Ureter (tissue), 1 donor: ENCODE measurements at regions not wholly inside any gene's neighbourhood (a gene's known extent, or its start where the extent isn't known, plus 50 kb on each side); places are given as distances from the start of the nearest gene placed in this dataset.

ENCODE experiments used
- DNase-seq: peaks from one replicate; pipeline ENCODE4 v3.0.0-alpha.2; 2020; ENCODE audit warnings: low spot score
- donor health status: DM: yes; HTN: yes; CAD: no.

DNA sequence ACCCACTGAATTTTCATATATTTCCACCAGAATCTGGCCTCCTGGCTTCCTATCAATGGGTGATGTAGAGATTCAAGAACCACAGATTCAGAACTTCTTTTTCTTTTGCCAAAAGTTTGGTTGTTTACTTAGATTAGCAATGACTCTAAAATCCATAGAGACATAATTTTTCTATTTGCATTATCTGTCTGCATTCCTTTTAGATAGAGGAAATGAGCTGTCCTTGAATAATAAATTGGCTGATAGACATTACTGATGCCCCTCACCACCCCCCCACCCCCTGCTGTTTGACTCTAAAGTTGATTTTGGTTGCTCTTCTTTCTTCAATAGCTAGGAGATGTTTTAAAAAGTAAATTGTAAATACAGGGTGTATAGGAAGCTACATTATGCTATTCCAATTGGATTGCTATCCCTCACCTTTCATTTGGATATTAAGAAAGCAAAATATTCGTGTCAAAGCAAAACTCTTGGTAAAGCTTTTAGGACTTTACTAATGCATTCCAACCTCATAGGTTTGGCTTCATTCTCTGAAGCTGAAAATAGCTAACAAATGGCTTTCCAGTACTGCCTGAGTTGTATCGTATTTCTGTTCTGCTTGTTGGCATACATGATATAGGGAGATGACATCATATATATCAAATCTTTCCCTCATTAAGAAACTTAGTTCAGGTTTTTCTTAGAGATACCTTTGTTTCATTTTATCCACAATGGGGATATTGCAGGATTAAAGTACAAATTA is 606.0 kb downstream of the ARL4A start:
- DNase-seq = no peak

DNA sequence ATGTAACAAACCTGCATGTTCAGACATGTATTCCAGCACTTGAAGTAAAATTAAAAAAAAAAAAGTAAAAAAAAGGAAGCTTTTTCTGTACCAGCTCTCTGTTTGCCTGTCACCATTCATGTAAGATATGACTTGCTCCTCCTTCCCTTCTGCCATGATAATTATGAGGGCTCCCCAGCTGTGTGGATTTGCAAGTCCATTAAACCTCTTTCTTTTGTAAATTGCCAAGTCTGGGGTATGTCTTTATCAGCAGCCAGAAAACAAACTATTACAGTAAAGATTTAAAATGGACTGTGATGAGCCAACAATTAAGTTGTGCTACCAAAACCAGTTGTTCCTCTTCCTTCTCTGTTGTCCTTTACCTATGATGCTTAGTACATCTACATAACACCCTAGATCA is 619.6 kb downstream of the ARL4A start:
- DNase-seq = no peak

DNA sequence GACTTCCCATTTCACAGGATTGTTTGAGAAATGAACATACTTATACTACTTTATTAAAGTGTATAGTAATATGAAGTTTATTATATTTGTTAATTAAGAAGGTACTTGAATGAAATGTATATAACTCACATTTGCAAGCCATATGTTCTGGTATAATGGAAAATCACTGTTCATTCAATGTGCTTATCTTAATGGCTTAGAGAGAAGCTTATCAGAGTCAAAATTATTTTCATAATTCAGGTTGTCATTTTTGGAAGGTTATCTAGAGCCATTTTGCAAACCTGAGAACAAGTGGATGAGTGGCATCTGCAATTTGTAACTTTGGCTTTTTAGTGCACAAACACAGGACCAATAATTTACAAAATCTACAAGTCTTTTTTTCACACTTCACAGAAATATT is 621.0 kb downstream of the ARL4A start:
- DNase-seq = no peak

DNA sequence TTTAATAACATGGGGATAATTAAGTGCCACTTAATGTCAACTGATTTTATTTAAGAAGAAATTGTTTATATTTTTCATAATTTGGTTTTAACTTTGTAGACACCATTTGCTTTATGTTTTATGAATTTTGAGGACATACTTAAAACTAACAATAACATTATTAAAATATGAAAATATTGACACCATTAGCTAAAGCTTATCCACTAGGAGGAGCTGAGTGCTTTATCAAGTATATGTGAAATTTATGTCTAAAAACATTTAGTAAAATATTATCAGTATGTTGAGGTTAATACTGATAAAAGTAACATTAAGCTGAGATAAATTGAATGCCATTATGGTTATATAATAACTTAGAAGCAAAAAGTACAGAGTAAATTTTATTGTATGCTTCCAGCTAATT is 622.1 kb downstream of the ARL4A start:
- DNase-seq = no peak

DNA sequence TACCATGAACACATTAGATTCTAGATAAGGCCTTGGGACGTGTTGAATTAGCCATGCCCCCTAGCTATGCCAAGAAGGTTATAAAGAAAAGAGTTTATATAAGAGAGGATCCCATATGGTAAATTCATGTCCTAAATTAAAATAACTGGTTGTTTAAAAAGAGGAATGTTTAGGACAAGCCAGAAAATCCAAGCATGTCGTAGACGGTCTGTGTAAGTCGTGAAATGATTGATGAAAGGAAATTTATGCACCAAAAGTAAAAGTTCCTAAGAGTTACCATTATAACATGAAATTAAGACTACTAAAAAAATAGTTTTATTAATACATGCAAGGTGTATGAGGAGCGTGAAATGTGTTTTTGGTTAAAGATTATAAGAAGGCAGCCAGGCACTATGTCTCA is 624.9 kb downstream of the ARL4A start:
- DNase-seq = no peak

DNA sequence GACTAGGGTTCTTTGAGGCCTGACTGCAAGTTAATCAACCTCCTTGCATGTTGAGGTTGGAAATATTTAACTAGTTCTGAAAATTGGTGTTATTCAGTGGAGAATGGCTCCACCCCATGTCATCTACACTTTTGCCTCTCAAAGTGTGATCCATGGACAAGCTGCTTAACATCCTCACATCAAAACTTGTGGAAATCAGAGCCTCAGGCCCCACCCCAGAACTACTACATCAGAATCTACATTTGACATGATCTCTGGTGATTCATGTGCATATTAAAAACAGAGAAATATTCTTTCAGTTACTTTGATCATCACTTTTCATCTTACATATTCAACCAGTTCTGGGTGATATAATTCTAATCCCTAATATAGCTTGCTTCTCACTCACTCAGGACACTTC is 632.9 kb downstream of the ARL4A start:
- no peak for DNase-seq

DNA sequence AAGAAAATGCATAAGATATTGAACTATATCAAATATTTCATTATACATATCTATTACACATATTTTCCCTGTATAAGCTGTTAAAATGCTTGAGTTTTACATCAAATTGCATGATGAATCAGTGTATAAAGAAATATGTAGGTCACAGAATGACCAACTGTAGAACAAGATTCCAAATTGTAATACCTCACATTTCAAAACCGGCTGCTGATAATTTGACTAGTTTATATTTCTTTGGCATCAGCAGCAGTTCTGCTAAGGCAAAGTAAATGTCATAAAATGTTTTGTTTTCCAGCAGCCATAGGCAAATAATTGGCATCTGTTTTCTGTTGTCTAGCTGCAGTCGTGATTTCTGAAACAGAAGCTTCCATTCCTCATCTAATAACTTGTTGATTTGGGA is 633.9 kb downstream of the ARL4A start:
- DNase-seq = no peak

DNA sequence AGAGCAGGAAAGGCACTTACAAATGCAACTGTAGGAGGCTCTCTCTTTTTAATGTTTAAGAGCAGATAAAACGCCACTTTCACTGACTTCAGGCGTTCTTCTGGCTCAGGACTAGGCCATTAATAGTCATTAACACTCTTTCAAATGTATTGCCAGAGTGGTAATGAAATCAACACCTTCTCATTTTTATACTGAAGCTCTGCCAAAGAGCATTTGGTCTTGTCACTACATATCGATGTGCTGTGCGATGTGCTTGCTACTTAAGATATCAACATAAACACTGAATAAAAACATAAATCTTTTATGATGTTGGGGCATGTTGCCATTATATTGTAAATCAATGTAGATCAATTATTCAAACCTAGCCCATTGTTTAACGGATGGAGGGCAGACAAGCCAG is 634.7 kb downstream of the ARL4A start:
- DNase-seq = no peak

DNA sequence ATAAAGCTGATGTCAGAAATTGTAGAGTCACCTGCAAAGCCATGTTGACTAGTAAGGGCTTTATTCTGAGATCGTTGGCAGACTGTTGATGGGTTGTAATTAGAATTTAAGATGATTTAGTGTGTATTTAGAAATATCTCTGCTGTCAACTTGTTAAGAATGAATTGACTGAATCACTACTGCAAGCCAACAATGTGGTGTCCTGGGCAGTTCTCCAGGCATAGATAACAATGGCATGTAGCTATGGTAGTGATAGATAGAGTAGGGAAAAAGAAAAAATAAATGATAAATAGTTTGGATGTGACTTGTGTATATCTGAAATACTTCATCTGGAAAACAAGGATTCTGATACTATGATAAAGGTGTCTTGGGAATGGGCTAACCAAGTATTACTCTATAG is 640.2 kb downstream of the ARL4A start:
- no peak for DNase-seq

DNA sequence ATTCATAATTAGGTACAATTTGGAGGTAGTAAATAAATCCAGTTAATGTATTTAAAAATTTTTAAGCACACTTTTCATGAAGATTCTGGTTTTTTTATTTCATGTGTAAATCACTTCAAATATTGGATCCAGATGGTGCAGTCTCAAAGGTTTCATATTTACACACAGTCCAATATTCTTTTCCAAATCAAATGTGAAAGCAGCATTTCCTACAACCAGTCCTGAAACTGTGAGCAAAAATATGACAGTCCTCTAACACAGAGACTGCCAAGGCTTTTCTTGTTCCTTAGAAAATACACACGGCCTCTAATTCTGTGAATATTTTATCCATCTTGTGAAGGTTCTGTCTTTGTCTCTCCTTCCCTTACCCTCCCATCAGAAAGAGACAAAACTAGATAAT is 645.9 kb downstream of the ARL4A start:
- no peak for DNase-seq

DNA sequence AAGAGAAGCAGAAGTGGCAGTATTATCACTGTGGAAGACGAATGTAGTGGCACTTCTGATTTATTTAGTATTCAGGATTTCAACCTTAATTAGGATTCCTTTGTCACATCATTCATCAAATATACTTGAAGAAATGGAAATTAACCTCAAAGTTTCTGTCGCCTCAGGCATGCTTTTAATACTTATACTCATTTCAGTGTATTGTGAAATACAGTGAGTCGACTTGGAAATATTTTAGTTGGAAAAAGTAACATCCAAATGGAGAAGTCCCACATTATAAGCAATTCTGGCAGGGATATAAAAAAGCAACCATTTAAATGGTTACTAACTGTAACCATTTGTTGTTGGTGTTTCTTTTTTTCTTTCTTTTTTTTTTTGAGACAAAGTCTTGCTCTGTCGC is 648.8 kb downstream of the ARL4A start:
- no peak for DNase-seq

DNA sequence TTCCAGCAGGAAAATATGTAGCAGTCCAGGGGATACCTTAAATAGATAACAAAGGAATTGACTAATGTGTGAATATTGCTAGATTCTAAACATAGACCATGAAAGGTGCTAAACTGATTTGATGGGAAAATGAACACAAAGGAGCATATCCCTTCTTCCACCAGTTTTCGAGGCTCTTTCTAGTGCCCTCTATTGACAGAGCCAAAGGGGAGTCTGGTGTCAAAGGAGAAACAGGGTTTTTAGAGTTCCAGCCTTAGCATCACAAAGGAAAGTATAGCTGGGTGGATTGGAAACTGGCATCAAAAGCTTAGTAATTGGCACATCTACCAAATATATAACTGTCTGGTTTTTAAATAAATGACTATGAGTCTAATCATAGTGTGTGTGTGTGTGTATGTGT is 636.8 kb downstream of the ETV1 start:
- DNase-seq = no peak

DNA sequence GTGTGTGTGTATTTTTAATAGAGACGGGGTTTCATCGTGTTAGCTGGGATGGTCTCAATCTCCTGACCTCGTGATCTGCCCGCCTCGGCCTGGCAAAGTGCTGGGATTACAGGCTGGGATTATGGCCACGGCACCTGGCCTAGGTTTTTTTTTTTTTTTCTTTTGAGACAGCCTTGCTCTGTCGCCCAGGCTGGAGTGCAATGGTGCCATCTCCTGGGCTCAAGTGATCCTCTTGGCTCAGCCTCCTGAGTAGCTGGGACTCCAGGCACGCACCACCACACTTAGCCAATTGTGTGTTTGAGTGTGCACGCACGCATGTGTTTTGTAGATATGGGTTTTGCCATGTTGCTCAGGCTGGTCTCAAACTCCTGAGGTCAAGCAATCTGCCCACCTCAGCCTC is 629.8 kb downstream of the ETV1 start:
- no peak for DNase-seq

DNA sequence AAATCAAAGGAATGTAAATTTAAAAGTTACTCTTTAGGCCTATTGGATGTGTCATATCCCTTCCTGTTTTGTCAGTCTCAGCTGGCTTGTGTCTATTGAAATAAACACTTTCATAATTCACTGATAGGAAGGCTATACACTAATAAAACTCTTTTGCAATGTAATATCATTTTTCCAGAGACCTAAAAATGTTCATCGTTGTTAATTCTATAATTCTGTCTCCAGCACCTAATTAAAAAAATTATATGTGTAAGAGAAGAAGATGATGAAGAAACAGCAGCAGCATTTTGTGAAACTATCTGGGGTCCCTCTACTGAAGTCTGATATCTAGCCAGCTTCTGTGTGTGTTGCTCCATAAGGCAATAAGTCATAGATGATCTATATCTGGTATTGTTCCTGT is 602.7 kb downstream of the ETV1 start:
- DNase-seq = no peak

DNA sequence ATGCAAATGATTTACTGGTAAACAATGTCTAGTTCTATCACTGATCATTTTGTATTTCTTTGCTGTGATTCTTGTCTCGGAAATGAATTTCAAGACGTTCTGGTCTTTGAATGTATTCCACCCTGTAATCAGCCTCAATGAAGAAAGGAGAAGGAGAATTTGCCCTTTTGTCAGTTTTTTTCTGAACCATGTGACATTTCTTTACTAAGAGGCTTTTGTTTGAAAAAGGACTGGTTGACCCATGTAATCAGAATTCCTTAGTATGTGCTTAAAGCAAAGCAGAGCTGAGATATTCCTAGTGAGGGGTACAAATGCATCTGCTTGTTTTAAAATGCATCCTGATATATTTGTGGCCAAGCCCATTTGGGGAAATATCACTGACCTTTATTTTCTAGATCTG is 581.6 kb downstream of the ETV1 start:
- DNase-seq = no peak

DNA sequence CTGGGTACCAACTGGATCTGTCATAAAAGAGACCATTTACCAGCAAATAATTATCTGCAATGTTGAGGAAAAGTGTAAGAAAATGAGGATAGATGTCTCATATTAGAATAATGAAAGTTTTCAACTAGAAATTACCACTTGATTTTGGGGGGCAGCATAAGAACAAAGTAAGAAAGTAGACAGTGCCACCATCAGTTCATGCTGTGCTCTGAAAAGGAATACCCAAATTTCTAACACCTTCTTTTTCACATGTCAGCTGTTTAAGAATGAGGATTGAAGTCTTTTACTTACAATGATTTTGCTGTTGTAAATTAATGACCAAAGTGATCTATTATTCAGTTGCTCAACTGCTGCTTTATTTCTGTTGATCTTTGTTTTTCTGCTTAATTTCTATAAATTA is 578.3 kb downstream of the ETV1 start:
- DNase-seq = no peak

DNA sequence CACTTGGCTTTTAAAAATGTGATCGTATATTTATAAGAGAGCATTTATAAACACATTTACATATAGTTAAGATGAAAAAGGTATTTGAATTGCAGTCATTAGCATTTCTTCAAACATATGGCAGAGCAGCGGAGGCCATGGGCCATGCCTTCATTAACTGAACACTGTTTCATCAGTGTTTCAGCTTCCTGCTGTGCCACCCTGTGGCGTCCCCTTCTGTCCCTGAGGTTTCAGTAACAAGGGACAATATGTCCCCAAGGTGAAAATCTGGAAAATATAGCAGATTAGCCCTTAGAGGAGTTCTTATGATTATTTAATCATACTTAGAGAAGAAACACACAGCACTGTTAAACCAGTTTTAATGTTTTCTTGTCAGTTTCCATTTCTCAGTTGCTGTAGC is 577.8 kb downstream of the ETV1 start:
- no peak for DNase-seq

DNA sequence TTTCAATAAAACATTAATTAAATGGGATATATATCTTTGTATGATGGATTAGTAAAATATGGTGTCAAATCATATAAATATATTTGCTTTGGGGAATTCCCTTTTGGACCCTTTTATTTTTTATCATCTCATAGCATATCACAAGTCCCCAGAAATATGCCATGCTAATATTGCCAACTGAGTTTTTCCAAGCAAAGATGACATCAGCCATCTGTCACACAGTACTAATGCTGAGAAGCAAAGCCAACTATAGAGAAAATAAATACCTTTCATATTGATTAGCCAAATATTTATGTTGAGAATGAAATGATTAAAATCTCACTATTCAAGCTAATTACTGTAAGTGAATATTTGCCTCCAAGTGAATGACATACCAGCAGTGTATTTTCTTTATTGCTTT is 575.3 kb downstream of the ETV1 start:
- DNase-seq = no peak

DNA sequence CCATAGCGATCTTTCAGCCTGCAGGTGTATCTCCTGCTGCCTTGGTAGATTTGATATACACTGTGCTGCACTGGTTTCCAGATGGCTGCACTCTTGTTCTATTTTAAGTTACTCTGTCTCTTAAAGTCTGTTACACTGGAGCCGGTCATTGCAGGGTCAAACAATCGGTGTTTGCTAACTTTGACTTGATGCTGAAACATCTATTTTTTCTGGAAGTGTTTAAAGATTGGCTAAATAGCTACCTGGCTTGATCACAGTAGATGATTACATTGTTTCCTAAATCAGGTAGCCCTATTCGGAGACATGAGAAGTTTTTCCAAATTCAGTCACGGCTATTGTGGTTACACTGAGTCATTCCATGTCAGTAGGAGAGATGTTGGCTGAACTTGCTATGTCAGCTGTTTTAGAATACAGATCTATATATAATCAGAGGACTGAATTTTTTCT is 574.8 kb downstream of the ETV1 start:
- DNase-seq = no peak

DNA sequence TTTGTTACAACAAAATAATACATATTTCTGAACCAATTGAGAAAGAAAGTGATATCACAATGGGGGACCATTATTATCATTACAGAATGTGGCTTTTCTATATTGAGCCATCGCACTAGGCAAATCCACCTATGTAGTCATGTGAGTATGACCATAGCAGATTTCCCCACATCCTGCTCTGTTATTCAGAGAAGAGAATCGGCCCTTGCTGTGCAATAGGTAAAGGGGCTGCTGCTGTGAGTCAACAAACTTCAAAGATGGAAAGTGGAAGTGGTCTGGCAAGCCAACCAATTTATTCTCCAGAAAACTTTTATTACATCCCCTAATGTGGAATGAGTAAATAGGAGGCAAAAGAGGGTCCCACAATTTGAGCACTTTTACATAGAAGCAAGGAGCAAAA is 573.4 kb downstream of the ETV1 start:
- DNase-seq = no peak

DNA sequence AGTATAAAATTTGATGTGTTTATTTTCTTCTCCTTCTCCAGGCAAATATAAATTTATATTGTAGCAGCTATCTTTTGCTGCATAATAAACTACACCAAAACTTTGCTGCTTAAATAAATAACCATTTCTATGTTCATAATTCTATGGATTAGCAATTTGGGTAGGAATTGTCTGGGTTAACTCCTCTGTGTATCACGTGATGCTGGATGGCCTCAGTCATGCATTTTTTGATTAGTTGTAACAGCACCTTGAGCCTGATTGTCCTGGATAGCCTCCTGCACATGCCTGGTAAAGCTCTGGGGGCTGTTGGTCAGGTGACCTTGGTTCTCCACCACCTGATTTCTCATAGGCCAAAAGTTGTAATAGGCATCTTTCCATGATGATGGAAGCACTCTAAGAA is 572.9 kb downstream of the ETV1 start:
- no peak for DNase-seq

DNA sequence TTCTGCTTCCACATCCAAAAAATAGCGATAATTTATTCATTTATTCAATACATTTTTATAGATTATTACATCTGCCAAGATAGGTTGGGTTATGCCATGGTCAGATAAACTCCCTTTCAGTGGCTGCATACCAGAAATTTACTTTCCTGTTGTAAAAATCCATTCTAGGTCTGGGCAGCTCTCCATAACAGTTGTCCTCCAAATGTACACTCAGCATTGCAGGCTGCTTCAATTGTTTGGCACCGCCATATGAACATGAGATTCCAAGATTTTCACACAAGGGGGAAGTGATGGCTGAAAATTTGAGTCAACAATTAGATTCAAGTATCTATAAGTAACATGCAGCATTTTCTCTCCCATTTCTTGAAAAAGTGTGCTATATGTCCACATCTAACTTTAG is 568.7 kb downstream of the ETV1 start:
- no peak for DNase-seq

DNA sequence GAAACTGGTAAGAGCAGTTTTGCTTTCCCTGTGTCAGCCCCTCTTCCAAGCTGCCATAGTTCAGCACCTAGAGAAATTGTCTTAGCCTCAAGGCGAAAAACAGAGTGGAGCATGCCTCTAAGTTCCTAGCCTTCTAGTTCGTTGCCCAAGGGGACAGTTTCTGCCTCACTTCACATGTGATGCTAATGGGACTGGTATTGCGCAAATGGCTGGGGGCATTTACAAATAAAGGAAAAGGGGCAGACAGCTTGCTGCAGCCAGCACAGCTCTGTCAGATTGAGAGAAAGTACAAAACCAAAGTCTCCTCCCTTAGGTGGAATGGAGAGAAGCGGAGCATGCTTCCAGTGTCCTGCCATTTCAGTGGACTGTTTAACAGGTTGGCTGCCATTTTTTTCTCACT is 567.7 kb downstream of the ETV1 start:
- no peak for DNase-seq

DNA sequence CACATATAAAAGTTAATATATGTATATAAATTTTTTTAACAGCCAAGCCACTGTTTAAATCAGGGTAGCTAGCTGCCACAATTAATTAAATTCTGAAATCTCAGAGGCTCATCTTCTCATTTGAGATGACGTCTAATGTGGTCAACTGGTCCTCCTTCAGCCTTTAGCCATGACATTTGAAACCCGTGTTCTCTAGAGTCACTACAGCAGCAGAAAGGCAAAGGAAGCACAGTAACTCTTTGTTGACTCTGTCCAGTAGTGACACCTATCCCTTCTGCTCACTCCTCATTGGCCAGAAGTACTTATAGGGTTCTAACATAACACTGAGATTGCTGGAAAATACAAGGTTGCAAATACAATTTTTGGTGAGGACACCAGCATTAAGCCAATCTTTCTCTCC is 555.5 kb downstream of the ETV1 start:
- no peak for DNase-seq

DNA sequence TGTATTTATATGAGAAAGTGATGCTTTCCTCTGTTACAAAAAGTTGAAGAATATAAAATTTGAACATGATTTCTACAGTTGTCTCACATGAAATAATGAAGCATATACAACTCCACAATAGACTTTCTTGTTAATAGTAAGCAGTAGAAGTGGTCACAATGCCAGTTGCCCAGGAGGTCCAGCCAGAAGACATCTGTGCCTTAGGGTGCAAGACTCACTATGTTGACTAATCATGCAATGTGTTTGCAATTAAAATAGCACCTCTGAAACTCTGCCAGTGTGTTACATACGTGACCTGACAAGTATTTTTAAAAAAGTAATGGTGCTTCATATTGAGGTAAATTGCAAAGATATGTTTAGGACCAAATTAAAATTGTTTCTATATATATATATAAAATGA is 547.2 kb downstream of the ETV1 start:
- no peak for DNase-seq
